Parathyroid adenoma (tissue), 2 donors: ENCODE measurements at regions not wholly inside any gene's neighbourhood (a gene's known extent, or its start where the extent isn't known, plus 50 kb on each side); places are given as distances from the start of the nearest gene placed in this dataset.

Experiments used
- H2AFZ ChIP-seq: fragments of 300-600 bp; sonication (generic); one replicate; pipeline ENCODE4 v1.7.0; 2017; ENCODE audit warnings: antibody characterized with exemption, mild to moderate bottlenecking
- H3K27ac ChIP-seq: fragments of 300-600 bp; sonication (generic); one replicate; pipeline ENCODE4 v1.7.0; 2017
- H3K27me3 ChIP-seq: fragments of 300-600 bp; sonication (generic); one replicate; pipeline ENCODE4 v1.7.0; 2017; ENCODE audit warnings: low read length; ENCODE audit not compliant: control insufficient read depth, insufficient read depth
- H3K36me3 ChIP-seq: fragments of 300-600 bp; sonication (generic); one replicate; pipeline ENCODE4 v1.7.0; 2017; ENCODE audit warnings: low read length; ENCODE audit not compliant: control insufficient read depth, insufficient read depth
- H3K4me1 ChIP-seq: fragments of 300-600 bp; sonication (generic); one replicate; pipeline ENCODE4 v1.7.0; 2017; ENCODE audit warnings: control low read depth
- H3K4me2 ChIP-seq: fragments of 300-600 bp; sonication (generic); one replicate; pipeline ENCODE4 v1.7.0; 2017; ENCODE audit warnings: low read length
- H3K4me3 ChIP-seq: fragments of 300-600 bp; sonication (generic); one replicate; pipeline ENCODE4 v1.7.0; 2017; ENCODE audit warnings: low read depth, low read length
- H3K79me2 ChIP-seq: fragments of 300-600 bp; sonication (generic); one replicate; pipeline ENCODE4 v1.7.0; 2017; ENCODE audit warnings: control low read depth
- H3K9ac ChIP-seq: fragments of 300-600 bp; sonication (generic); one replicate; pipeline ENCODE4 v1.7.0; 2017; ENCODE audit warnings: mild to moderate bottlenecking
- H3K9me3 ChIP-seq: fragments of 300-600 bp; sonication (generic); one replicate; pipeline ENCODE4 v1.7.0; 2017; ENCODE audit warnings: low read length; ENCODE audit not compliant: control insufficient read depth
- CTCF ChIP-seq: fragments of 300-600 bp; sonication (generic); IDR thresholded peaks from one replicate; pipeline ENCODE4 v1.7.0; 2017; ENCODE audit warnings: antibody characterized with exemption, mild to moderate bottlenecking
- donor health status: primary hyperparathyroidism.

- TF ChIP-seq CTCF, result no peak
Measured at GRCh38 chr4:149931431-149931830, 115.8 kb upstream of the IQCM start.

GRCh38 chr4:149932188-149932587, 116.5 kb upstream of the IQCM start:
- no peaks in the 10 kb centered on the region for H3K4me1 ChIP-seq
- H3K9me3 ChIP-seq, result no peaks in the 10 kb centered on the region
- H2AFZ ChIP-seq, result no peak overlapping the region
- H3K27me3 ChIP-seq, result no peaks in the 10 kb centered on the region
- no peaks in the 10 kb centered on the region for H3K79me2 ChIP-seq
- no peak overlapping the region for H3K4me3 ChIP-seq
- TF ChIP-seq CTCF, result no peak
- no peak overlapping the region for H3K4me2 ChIP-seq
- no peak overlapping the region for H3K27ac ChIP-seq
- H3K36me3 ChIP-seq, result no peaks in the 10 kb centered on the region
- H3K9ac ChIP-seq, result no peak overlapping the region

More at GRCh38 chr4:149931431-149931830, 115.8 kb upstream of the IQCM start:
- Histone ChIP-seq H3K27me3 (no peaks in the 10 kb centered on the region), H3K27ac (no peak overlapping the region), H3K4me1 (no peaks in the 10 kb centered on the region), H3K9ac (no peak overlapping the region), H3K4me2 (no peak overlapping the region), H3K4me3 (no peak overlapping the region), H3K9me3 (no peaks in the 10 kb centered on the region), H3K79me2 (no peaks in the 10 kb centered on the region), H2AFZ (no peak overlapping the region), H3K36me3 (no peaks in the 10 kb centered on the region)

- H3K79me2 ChIP-seq, result no peaks in the 10 kb centered on the region
- H3K4me3 ChIP-seq, result no peak overlapping the region
- no peak overlapping the region for H2AFZ ChIP-seq
- no peaks in the 10 kb centered on the region for H3K36me3 ChIP-seq
- TF ChIP-seq CTCF, result no peak
- no peak overlapping the region for H3K4me2 ChIP-seq
- H3K9me3 ChIP-seq, result no peaks in the 10 kb centered on the region
- H3K27ac ChIP-seq, result no peak overlapping the region
- no peak overlapping the region for H3K9ac ChIP-seq
- no peaks in the 10 kb centered on the region for H3K4me1 ChIP-seq
- no peaks in the 10 kb centered on the region for H3K27me3 ChIP-seq
Measured at GRCh38 chr4:149933120-149933519, 117.5 kb upstream of the IQCM start.

- no peak overlapping the region for H3K27ac ChIP-seq
- no peaks in the 10 kb centered on the region for H3K79me2 ChIP-seq
- no peaks in the 10 kb centered on the region for H3K27me3 ChIP-seq
- H3K36me3 ChIP-seq, result no peaks in the 10 kb centered on the region
- H3K9me3 ChIP-seq, result no peaks in the 10 kb centered on the region
- H3K4me3 ChIP-seq, result no peak overlapping the region
- no peaks in the 10 kb centered on the region for H3K4me1 ChIP-seq
- no peak overlapping the region for H3K9ac ChIP-seq
- H2AFZ ChIP-seq, result no peak overlapping the region
- no peak overlapping the region for H3K4me2 ChIP-seq
- no peak for TF ChIP-seq CTCF
Measured at GRCh38 chr4:149933883-149934282, 118.2 kb upstream of the IQCM start.

GRCh38 chr4:149949381-149949780, 128.9 kb upstream of the DCLK2 start:
- Histone ChIP-seq H3K4me2 (no peak overlapping the region), H3K4me1 (no peaks in the 10 kb centered on the region), H3K4me3 (no peak overlapping the region), H2AFZ (no peak overlapping the region), H3K9me3 (no peaks in the 10 kb centered on the region), H3K27ac (no peak overlapping the region), H3K27me3 (no peaks in the 10 kb centered on the region), H3K36me3 (no peaks in the 10 kb centered on the region), H3K79me2 (no peaks in the 10 kb centered on the region), H3K9ac (no peak overlapping the region)
- TF ChIP-seq CTCF, result no peak
